OCI-LY7 (cell line): ENCODE measurements at regions not wholly inside any gene's neighbourhood (a gene's known extent, or its start where the extent isn't known, plus 50 kb on each side); places are given as distances from the start of the nearest gene placed in this dataset.

Experiments
- BruUV-seq: library from RNA; stranded (reverse); fragments of 400-500 nt; replicated peaks from 2 replicates; lab custom pipeline; 2021; lab: Mats Ljungman, UMichigan
- CTCF ChIA-PET: fragments of 300-600 bp; sonication (Branson Sonifier 250); formaldehyde crosslinking; loops from one replicate; lab custom pipeline; 2022; ENCODE audit warnings: antibody characterized with exemption; ENCODE audit not compliant: unreplicated experiment; lab: Charles Lee
- POLR2A ChIA-PET: fragments of 300-600 bp; sonication (Branson Sonifier 250); formaldehyde crosslinking; loops from one replicate; lab custom pipeline; 2022; ENCODE audit warnings: antibody characterized with exemption; lab: Charles Lee
- DNase-seq: peaks from one replicate; pipeline ENCODE4 v3.0.0-alpha.2; 2015; ENCODE audit warnings: low spot score
- H2AFZ ChIP-seq: fragments of 200-600 bp; sonication (generic), shearing (Covaris generic); 2 replicates; pipeline ENCODE4 v1.6.1; 2014; ENCODE audit warnings: mild to moderate bottlenecking, antibody characterized with exemption, low read length, moderate library complexity
- H3K27ac ChIP-seq: fragments of 200-600 bp; sonication (generic); 2 replicates; pipeline ENCODE4 v1.5.1; 2014; ENCODE audit warnings: mixed run types, low read depth, mild to moderate bottlenecking, moderate library complexity, low read length, inconsistent platforms; ENCODE audit not compliant: poor library complexity, severe bottlenecking
- H3K36me3 ChIP-seq: fragments of 200-600 bp; sonication (generic); 2 replicates; pipeline ENCODE4 v1.6.1; 2014; ENCODE audit warnings: mild to moderate bottlenecking, antibody characterized with exemption, low read length, moderate library complexity, mixed read lengths; ENCODE audit not compliant: insufficient read depth
- H3K4me1 ChIP-seq: fragments of 200-600 bp; sonication (generic); 2 replicates; pipeline ENCODE4 v1.5.1; 2014; ENCODE audit warnings: mild to moderate bottlenecking, low read length; ENCODE audit not compliant: insufficient read depth, poor library complexity, severe bottlenecking
- H3K4me2 ChIP-seq: fragments of 200-600 bp; sonication (generic); 2 replicates; pipeline ENCODE4 v1.6.1; 2014; ENCODE audit warnings: mild to moderate bottlenecking, low read length
- H3K4me3 ChIP-seq: fragments of 200-600 bp; sonication (generic); 2 replicates; pipeline ENCODE4 v1.5.1; 2014; ENCODE audit warnings: mild to moderate bottlenecking, low read depth, low read length; ENCODE audit not compliant: poor library complexity, severe bottlenecking
- H3K79me2 ChIP-seq: fragments of 200-600 bp; sonication (generic); 2 replicates; pipeline ENCODE4 v1.6.1; 2016; ENCODE audit warnings: low read depth, mild to moderate bottlenecking, low read length, moderate library complexity, mixed read lengths; ENCODE audit not compliant: insufficient read depth
- H3K9me2 ChIP-seq: fragments of 200-600 bp; sonication (generic); 2 replicates; pipeline ENCODE4 v1.6.1; 2016; ENCODE audit warnings: mild to moderate bottlenecking, low read length, mixed read lengths; ENCODE audit not compliant: insufficient read depth
- H3K9me3 ChIP-seq: fragments of 200-600 bp; sonication (generic); 2 replicates; pipeline ENCODE4 v1.6.1; 2014; ENCODE audit warnings: mild to moderate bottlenecking, mixed run types, low read length, mixed read lengths
- H4K20me1 ChIP-seq: fragments of 200-600 bp; sonication (generic); 2 replicates; pipeline ENCODE4 v1.6.1; 2014; ENCODE audit warnings: mild to moderate bottlenecking, antibody characterized with exemption, low read length, moderate library complexity, mixed read lengths; ENCODE audit not compliant: insufficient read depth
- CTCF ChIP-seq: fragments of 200-600 bp; sonication (generic); conservative IDR thresholded peaks from 2 replicates; pipeline ENCODE4 v1.5.1; 2014; ENCODE audit warnings: mild to moderate bottlenecking, antibody characterized with exemption, low read length, moderate library complexity, mixed read lengths
- EZH2phosphoT487 ChIP-seq: fragments of 200-600 bp; sonication (generic); IDR thresholded peaks from 2 replicates; pipeline ENCODE4 v1.6.1; 2018; ENCODE audit warnings: low read depth, borderline replicate concordance, mild to moderate bottlenecking, mixed run types, antibody characterized with exemption, low read length, moderate library complexity, mixed read lengths
- intact Hi-C: fragments of 100-400 bp; cut with micrococcal nuclease; formaldehyde crosslinking; loops from one replicate; pipeline ENCODE4 v1.10.0; 2022; ENCODE audit not compliant: unreplicated experiment

GRCh38 chr1:90143591-90143990 is 148.7 kb downstream of the ZNF326 start:
- H3K79me2 ChIP-seq, result no peaks in the 10 kb centered on the region
- H2AFZ ChIP-seq, result no peak overlapping the region
- TF ChIP-seq EZH2phosphoT487, result no peak
- no peak for TF ChIP-seq CTCF
- no TSS peak for BruUV-seq
- no peaks in the 10 kb centered on the region for H4K20me1 ChIP-seq
- no peak overlapping the region for H3K4me3 ChIP-seq
- CTCF ChIA-PET, result no interaction called here
- H3K4me1 ChIP-seq, result no peaks in the 10 kb centered on the region
- H3K36me3 ChIP-seq, result no peaks in the 10 kb centered on the region
- H3K9me3 ChIP-seq, result no peaks in the 10 kb centered on the region
- H3K27ac ChIP-seq, result no peak overlapping the region
- no peak overlapping the region for H3K4me2 ChIP-seq
- DNase-seq, result no peak
- H3K9me2 ChIP-seq, result no peaks in the 10 kb centered on the region
- intact Hi-C loops, result no loop called here
- POLR2A ChIA-PET, result no interaction called here

GRCh38 chr1:90142697-90143096 is 147.8 kb downstream of the ZNF326 start:
- H3K27ac ChIP-seq, result no peak overlapping the region
- no peaks in the 10 kb centered on the region for H3K4me1 ChIP-seq
- no peak for TF ChIP-seq EZH2phosphoT487
- TF ChIP-seq CTCF, result no peak
- no peaks in the 10 kb centered on the region for H3K9me2 ChIP-seq
- H3K79me2 ChIP-seq, result no peaks in the 10 kb centered on the region
- no peaks in the 10 kb centered on the region for H3K9me3 ChIP-seq
- POLR2A ChIA-PET, result no interaction called here
- BruUV-seq, result no TSS peak
- no peaks in the 10 kb centered on the region for H4K20me1 ChIP-seq
- no peak overlapping the region for H3K4me2 ChIP-seq
- CTCF ChIA-PET, result no interaction called here
- H2AFZ ChIP-seq, result no peak overlapping the region
- intact Hi-C loops, result no loop called here
- H3K4me3 ChIP-seq, result no peak overlapping the region
- H3K36me3 ChIP-seq, result no peaks in the 10 kb centered on the region
- no peak for DNase-seq

- H3K9me2 ChIP-seq, result no peaks in the 10 kb centered on the region
- no peak overlapping the region for H2AFZ ChIP-seq
- no peaks in the 10 kb centered on the region for H3K79me2 ChIP-seq
- no peak overlapping the region for H3K4me3 ChIP-seq
- BruUV-seq, result no TSS peak
- H3K9me3 ChIP-seq, result no peaks in the 10 kb centered on the region
- ChIA-PET POLR2A (no interaction called here), CTCF (no interaction called here)
- no peaks in the 10 kb centered on the region for H3K4me1 ChIP-seq
- H3K27ac ChIP-seq, result no peak overlapping the region
- no peak for DNase-seq
- no peaks in the 10 kb centered on the region for H3K36me3 ChIP-seq
- no peak overlapping the region for H3K4me2 ChIP-seq
- H4K20me1 ChIP-seq, result no peaks in the 10 kb centered on the region
- intact Hi-C loops, result no loop called here
- TF ChIP-seq CTCF, result no peak
- no peak for TF ChIP-seq EZH2phosphoT487
Measured at GRCh38 chr1:90139837-90140236, 144.9 kb downstream of the ZNF326 start.
